ENCODE measurements at regions not wholly inside any gene's neighbourhood (a gene's known extent, or its start where the extent isn't known, plus 50 kb on each side); places are given as distances from the start of the nearest gene placed in this dataset.

DNA sequence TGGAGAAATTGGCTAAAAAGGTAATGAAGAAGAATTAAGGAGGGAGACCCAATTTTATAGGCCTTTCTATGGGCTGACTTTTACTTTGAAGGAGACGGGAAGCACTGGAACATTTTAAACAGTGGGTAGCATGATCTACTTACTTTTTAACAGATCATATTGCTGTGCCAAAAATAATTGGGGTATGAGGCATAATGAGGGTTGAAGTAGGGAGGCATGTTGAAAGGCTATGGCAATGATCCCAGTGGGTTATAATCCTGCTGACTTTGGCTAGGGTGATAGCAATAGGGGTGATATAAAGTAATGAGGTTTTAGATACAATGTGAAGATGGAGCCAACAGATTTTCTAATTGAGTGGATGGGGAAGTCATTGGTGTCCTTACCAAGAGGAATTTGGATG is 73.2 kb downstream of the GPR37 start:
- peak; percentile 9 for DNase-seq

DNA sequence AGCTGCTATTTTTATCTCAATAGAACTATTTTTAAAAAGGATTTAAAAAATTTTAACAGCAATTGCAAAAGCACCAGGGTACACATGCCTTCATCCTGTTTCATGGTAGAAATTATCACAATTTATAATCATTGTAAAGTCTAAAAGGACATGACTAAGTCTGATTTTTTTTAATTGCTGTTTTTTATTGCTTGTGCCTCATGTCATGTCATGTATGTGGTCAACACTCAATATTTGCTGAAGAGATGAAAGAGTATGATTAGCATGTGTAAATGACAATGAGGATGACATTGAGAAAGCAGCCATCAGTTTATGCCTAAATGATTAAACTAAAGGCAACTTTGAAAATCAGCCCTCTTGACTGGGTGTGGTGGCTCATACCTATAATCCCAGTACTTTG is 74.8 kb downstream of the GPR37 start:
- no peak for DNase-seq

DNA sequence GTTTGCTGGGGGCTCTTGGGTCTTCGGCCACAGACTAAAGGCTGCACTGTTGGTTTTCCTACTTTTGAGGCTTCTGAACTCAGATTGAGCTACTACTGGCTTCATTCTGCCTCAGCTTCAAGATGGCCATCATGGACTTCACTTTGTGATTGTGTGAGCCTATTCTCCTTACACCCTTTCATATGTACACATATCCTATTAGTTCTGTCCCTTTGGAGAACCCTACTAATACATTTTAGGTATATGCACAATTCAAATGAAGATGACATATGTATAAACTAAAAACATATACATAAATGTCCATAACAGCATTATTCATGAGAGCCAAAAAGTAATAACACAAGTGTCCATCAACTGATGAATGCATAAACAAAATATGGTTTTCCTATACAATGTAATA is 75.7 kb downstream of the GPR37 start:
- DNase-seq: no peak

- DNase-seq: no peak
Measured at GRCh38 chr7:124689523-124689922, 76.1 kb downstream of the GPR37 start.

- DNase-seq: peak; percentile 88
Measured at GRCh38 chr7:124688991-124689390, 76.6 kb downstream of the GPR37 start.

DNA sequence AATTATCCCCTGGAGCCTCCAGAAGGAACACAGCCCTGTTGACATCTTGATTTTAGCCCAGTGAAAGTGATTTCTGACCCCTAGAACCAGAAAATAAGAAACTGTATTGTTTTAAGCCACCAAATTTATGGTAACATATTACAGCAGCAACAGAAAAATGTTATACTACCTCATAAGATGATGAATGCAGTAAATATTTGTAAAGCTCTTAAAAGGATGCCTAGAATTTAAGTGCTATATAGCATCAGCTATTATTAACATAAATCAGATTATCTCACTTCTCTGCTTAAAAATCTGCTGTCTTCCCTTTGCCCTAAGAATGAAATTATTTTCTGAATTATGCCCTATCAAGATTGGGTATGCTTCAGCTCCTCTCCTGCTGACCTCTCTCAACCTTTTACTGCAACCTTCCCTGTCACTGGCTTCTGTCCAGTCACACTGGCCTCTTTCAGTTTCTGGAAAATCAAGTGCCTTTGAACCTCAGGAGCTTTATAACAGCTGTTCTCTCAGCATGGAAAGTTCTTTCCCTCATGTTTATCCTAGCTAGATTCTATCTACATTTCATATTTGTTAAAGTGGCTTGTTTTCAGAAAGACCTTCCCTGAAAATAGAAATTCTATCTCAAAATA is 78.9 kb downstream of the GPR37 start:
- peak; percentile 24 for DNase-seq

- DNase-seq: no peak
Measured at GRCh38 chr7:124681946-124682345, 83.6 kb downstream of the GPR37 start.

- no peak for DNase-seq
Measured at GRCh38 chr7:124680304-124680703, 85.3 kb downstream of the GPR37 start.

DNA sequence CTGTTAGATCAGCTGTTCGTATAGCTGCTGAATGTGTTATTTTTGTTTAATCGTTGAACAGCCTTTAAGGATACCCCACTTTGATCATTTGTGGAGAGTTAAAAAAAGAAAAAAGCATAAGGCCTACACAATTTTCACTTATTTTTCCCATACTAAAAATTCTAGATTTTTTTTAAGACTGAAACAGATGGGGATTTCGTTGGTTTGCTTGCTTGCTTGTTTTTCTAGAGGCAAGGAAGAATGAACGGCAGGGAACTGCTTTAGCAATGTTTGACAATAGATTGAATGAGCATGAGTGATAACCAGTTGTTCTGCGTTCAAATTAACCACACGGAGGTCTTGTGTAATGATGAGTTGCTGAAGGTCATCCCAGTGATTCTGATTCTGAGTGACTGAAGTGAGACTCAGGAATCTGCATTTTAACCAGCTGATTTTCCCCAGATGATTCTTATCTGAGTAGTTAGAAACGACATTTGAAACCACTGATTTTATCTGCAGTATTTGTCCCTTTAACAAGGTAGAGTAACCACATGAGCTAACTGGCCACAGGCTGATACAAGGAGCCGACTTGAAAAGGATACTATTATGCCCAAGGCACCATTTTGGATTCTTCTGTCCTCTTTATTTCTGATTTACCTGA is 85.9 kb downstream of the GPR37 start:
- no peak for DNase-seq

- DNase-seq: no peak
Measured at GRCh38 chr7:124679146-124679545, 86.4 kb downstream of the GPR37 start.

GRCh38 chr7:124674451-124674850 is 91.1 kb downstream of the GPR37 start:
- DNase-seq: no peak

DNA sequence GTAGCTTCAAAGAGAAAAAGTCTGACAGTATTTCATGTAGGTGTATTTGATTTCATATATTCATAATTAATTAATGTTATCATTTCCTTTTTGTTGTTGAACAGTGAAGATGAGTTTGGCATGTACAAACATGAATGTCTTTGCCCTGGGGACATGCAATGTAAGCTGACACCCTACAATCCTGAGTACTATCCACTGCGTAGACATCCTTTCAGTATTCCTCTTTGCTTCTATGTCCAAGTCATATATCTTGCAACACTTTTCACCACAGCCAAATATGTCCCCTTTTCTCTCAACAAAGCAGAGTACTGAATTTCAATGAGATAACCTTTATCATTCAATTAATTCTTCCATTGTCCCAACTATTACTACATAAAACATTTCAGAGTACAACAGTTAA is 93.6 kb downstream of the GPR37 start:
- no peak for DNase-seq

- DNase-seq: peak; percentile 3
Measured at GRCh38 chr7:124667312-124668153, 98.1 kb downstream of the GPR37 start.

- DNase-seq: peak; percentile 18
Measured at GRCh38 chr7:124662937-124663336, 102.7 kb downstream of the GPR37 start.

DNA sequence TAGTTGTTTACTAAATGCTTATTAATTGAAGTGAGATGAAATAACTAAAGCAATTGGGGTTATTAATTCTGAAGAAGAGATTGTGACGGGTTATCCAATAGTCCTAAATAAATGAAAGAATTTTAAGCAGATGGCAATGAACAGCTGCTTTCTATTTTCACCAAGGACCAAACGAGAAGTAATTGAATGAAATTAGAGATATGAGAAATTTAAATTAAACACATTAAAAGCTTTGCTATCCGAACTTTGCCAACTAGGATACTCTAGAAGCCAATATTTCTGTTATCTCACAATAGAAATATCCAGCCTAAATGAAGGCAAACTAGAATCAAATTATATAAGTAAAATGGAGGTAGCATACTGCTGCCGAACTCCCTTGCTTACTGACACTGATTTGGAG is 103.2 kb downstream of the GPR37 start:
- DNase-seq: no peak

DNA sequence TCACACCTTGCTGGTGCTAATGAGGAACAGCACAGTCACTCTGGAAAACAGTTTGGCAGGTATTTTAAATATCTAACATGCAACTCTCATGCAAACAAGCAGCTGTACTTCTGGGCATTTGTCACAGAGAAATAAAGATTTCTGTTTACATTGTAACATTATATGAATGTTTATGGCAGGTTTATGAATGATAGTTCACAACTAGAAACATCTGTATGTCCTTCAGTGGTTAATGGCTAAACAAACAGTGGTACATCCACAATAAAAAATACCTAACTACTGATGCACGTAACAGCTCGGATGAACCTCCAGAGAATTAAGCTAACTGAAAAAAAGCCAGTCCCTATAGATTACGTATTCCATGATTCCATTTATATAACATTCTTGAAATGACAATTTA is 109.6 kb downstream of the GPR37 start:
- DNase-seq: no peak

DNA sequence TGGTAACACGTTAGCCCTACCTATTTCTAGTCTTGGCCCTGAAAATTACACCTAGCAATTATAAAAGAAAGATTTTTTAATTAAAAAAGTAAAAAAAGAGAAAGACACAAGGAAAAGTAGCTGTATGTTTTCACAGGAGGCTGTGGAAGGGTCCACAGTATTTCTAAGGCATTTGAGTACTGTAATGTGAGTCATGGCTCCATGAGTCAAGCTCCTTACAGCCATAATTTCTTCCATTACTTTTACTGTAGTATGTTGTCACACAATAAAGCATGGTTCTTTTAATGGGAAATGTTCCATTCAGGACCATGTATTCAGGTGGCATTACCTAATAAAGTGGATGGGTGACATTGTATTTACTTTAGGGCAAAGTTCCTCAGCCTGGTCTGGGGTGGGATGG is 113.4 kb downstream of the GPR37 start:
- DNase-seq: peak; percentile 75

DNA sequence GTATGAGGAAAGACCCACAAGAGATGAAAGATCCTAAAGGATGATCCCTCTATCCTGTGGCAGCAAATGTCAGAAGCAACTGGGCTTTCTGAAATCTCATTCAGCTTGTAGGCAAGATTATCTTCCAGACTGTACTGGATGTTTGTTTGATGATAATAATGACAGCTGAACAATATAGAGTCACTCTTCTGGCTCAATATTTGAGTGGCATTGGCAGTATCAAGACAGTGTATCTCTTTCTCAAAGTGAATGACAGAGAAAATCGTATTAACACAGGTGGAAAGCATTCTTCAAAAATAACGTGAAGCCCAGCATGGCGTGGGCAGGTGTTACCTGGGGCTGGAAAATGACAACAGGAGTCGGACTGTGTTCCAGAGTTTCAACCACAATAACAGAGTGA is 114.5 kb downstream of the GPR37 start:
- no peak for DNase-seq

- DNase-seq: no peak
Measured at GRCh38 chr7:124649397-124650014, 116.1 kb downstream of the GPR37 start.

- DNase-seq: no peak
Measured at GRCh38 chr7:124647630-124648306, 117.8 kb downstream of the GPR37 start.

- DNase-seq: no peak
Measured at GRCh38 chr7:124645704-124646103, 119.9 kb downstream of the GPR37 start.

DNA sequence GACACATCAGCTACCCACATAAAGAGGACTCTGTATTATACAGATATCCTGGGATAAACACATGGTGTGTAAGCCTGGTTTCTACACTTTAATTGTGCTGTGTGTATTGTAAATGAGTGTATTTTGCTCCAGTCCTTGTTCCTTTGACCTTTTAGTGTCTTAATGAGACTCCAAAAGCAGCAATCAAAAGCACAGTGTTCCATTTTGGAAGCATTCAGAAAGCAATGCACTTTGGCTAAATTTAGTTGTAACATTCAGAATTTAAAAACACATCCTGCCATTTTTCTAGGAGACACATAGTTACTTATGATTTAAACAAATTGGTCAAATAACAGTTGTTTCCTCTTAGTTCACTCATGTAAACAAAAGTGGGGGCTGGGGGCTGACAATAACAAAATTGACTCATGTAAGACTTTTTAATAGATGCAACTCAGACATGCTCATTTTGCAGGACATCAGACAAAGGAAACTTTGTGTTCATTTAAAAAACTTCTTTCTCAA is 122.2 kb downstream of the GPR37 start:
- DNase-seq: no peak

- no peak for DNase-seq
Measured at GRCh38 chr7:124635416-124635815, 130.2 kb downstream of the GPR37 start.

Data from HCEC 1CT (cell line).